Sigmoid colon (tissue), 3 donors: ENCODE measurements at regions not wholly inside any gene's neighbourhood (a gene's known extent, or its start where the extent isn't known, plus 50 kb on each side); places are given as distances from the start of the nearest gene placed in this dataset.

Experiments used
- POLR2A ChIP-seq, 2 donors: fragments of 450-650 bp; IDR thresholded peaks; one replicate each; pipeline ENCODE4 v1.6.1; 2016; ENCODE audit warnings: antibody characterized with exemption in 2 of 2, mild to moderate bottlenecking in 2 of 2, moderate library complexity in 2 of 2
- TF ChIP-seq, protein P1 (sequence below), 4 experiments: fragments of 450-650 bp in 3 of 4; fragments of 200-600 bp in 1 of 4; IDR thresholded peaks; one replicate each; pipeline ENCODE4 v1.5.1; 2016 to 2019; ENCODE audit warnings: antibody characterized with exemption in 4 of 4, mild to moderate bottlenecking in 3 of 4, moderate library complexity in 2 of 4

- TF ChIP-seq, protein P1, sequence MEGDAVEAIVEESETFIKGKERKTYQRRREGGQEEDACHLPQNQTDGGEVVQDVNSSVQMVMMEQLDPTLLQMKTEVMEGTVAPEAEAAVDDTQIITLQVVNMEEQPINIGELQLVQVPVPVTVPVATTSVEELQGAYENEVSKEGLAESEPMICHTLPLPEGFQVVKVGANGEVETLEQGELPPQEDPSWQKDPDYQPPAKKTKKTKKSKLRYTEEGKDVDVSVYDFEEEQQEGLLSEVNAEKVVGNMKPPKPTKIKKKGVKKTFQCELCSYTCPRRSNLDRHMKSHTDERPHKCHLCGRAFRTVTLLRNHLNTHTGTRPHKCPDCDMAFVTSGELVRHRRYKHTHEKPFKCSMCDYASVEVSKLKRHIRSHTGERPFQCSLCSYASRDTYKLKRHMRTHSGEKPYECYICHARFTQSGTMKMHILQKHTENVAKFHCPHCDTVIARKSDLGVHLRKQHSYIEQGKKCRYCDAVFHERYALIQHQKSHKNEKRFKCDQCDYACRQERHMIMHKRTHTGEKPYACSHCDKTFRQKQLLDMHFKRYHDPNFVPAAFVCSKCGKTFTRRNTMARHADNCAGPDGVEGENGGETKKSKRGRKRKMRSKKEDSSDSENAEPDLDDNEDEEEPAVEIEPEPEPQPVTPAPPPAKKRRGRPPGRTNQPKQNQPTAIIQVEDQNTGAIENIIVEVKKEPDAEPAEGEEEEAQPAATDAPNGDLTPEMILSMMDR (IDR thresholded peaks at IDR 0.05), result no peak
- TF ChIP-seq POLR2A (IDR thresholded peaks at IDR 0.05), result no peak
Observed at GRCh38 chr9:87816036-87816435, 66.6 kb upstream of the SPATA31E1 start.
